ENCODE measurements at regions not wholly inside any gene's neighbourhood (a gene's known extent, or its start where the extent isn't known, plus 50 kb on each side); places are given as distances from the start of the nearest gene placed in this dataset.

GRCh38 chr4:107258359-107258758 is 222.2 kb upstream of the DKK2 start:
- H3K27ac ChIP-seq = no peak overlapping the region
- no peak for TF ChIP-seq CTCF (IDR thresholded peaks at IDR 0.05; ENCODE audit: low read depth, low read length)
- no peak overlapping the region for H3K4me3 ChIP-seq
- no peaks in the 10 kb centered on the region for H3K27me3 ChIP-seq
- DNase-seq (ENCODE audit: low read depth in 1 of 2, low spot score in 1 of 2) = peak in 1 of 2 donors; percentile 71
- no peaks in the 10 kb centered on the region for H3K36me3 ChIP-seq
- no peaks in the 10 kb centered on the region for H3K4me1 ChIP-seq (ENCODE audit: low read depth)
- no peaks in the 10 kb centered on the region for H3K9me3 ChIP-seq (ENCODE audit: low read depth)

GRCh38 chr4:107255596-107255995 is 219.5 kb upstream of the DKK2 start:
- no peak for TF ChIP-seq CTCF (IDR thresholded peaks at IDR 0.05; ENCODE audit: low read depth, low read length)
- H3K27me3 ChIP-seq = no peaks in the 10 kb centered on the region
- no peaks in the 10 kb centered on the region for H3K9me3 ChIP-seq (ENCODE audit: low read depth)
- peak in 1 of 2 donors; percentile 34 for DNase-seq (ENCODE audit: low read depth in 1 of 2, low spot score in 1 of 2)
- no peaks in the 10 kb centered on the region for H3K36me3 ChIP-seq
- no peaks in the 10 kb centered on the region for H3K4me1 ChIP-seq (ENCODE audit: low read depth)
- no peak overlapping the region for H3K27ac ChIP-seq
- no peak overlapping the region for H3K4me3 ChIP-seq

GRCh38 chr4:107255114-107255513 is 219.0 kb upstream of the DKK2 start:
- no peaks in the 10 kb centered on the region for H3K9me3 ChIP-seq (ENCODE audit: low read depth)
- H3K4me1 ChIP-seq (ENCODE audit: low read depth) = no peaks in the 10 kb centered on the region
- DNase-seq (ENCODE audit: low read depth in 1 of 2, low spot score in 1 of 2) = peak in 1 of 2 donors; percentile 5
- TF ChIP-seq CTCF (IDR thresholded peaks at IDR 0.05; ENCODE audit: low read depth, low read length) = no peak
- H3K4me3 ChIP-seq = no peak overlapping the region
- H3K27me3 ChIP-seq = no peaks in the 10 kb centered on the region
- H3K36me3 ChIP-seq = no peaks in the 10 kb centered on the region
- no peak overlapping the region for H3K27ac ChIP-seq

- no peak overlapping the region for H3K4me3 ChIP-seq
- no peaks in the 10 kb centered on the region for H3K36me3 ChIP-seq
- H3K4me1 ChIP-seq (ENCODE audit: low read depth) = no peaks in the 10 kb centered on the region
- no peaks in the 10 kb centered on the region for H3K9me3 ChIP-seq (ENCODE audit: low read depth)
- no peak for TF ChIP-seq CTCF (IDR thresholded peaks at IDR 0.05; ENCODE audit: low read depth, low read length)
- DNase-seq (ENCODE audit: low read depth in 1 of 2, low spot score in 1 of 2) = no peak
- H3K27me3 ChIP-seq = no peaks in the 10 kb centered on the region
- no peak overlapping the region for H3K27ac ChIP-seq
Observed at GRCh38 chr4:107253579-107254068, 217.5 kb upstream of the DKK2 start.

GRCh38 chr4:107253090-107253489 is 217.0 kb upstream of the DKK2 start:
- Histone ChIP-seq H3K4me3 (no peak overlapping the region), H3K4me1 (ENCODE audit: low read depth) (no peaks in the 10 kb centered on the region), H3K36me3 (no peaks in the 10 kb centered on the region), H3K27me3 (no peaks in the 10 kb centered on the region), H3K9me3 (ENCODE audit: low read depth) (no peaks in the 10 kb centered on the region), H3K27ac (no peak overlapping the region)
- no peak for TF ChIP-seq CTCF (IDR thresholded peaks at IDR 0.05; ENCODE audit: low read depth, low read length)
- DNase-seq (ENCODE audit: low read depth in 1 of 2, low spot score in 1 of 2) = no peak

GRCh38 chr4:107252571-107252970 is 216.5 kb upstream of the DKK2 start:
- Histone ChIP-seq H3K36me3 (no peaks in the 10 kb centered on the region), H3K27ac (no peak overlapping the region), H3K9me3 (ENCODE audit: low read depth) (no peaks in the 10 kb centered on the region), H3K27me3 (no peaks in the 10 kb centered on the region), H3K4me3 (no peak overlapping the region), H3K4me1 (ENCODE audit: low read depth) (no peaks in the 10 kb centered on the region)
- no peak for TF ChIP-seq CTCF (IDR thresholded peaks at IDR 0.05; ENCODE audit: low read depth, low read length)
- no peak for DNase-seq (ENCODE audit: low read depth in 1 of 2, low spot score in 1 of 2)
